ENCODE measurements at regions not wholly inside any gene's neighbourhood (a gene's known extent, or its start where the extent isn't known, plus 50 kb on each side); places are given as distances from the start of the nearest gene placed in this dataset.

DNA sequence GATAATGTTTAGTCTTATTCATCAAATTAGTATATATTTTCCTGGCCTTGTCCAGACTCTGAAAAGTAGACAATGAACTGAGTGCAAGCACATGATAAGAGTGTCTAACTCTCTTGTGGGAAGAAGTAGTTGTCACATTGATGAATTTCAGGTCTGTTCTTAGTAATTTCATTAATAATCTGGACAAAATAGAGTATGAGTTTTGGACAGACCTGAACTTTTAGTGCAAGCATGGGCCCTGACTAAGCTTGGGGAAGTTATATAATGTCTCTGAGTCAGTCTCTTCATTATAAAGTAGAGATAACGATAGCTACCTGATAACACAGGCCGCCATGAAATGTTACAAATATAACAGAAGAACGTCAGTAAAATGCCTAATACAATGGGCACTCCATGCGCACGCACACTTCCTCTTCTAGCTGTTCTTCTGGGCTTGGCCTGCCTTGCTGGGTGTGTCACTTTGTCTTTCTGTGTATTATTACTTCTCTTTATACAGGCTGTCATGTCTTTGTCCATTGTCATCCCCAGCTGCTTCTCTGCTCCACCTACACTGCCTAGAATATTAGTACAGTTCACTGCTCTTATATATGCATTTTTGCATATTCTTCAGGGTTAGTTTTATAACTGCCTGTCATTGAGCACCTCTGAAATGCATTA is 129.1 kb upstream of the HTR2A start:
- H3K4me1 ChIP-seq (ENCODE audit: control insufficient read depth, insufficient read depth, low read length): peaks cover 8% of the 10 kb centered on the region
- H3K9me3 ChIP-seq (ENCODE audit: control insufficient read depth, insufficient read depth, low read length): no peaks in the 10 kb centered on the region
- no peak overlapping the region for H3K27ac ChIP-seq (ENCODE audit: low read depth, low read length)
- H3K36me3 ChIP-seq (ENCODE audit: control insufficient read depth, insufficient read depth, low read length): no peaks in the 10 kb centered on the region
- H3K9ac ChIP-seq (ENCODE audit: low read depth, low read length): no peak overlapping the region
- no peak overlapping the region for H3K4me3 ChIP-seq (ENCODE audit: low read depth, low read length)
- H3K27me3 ChIP-seq (ENCODE audit: control insufficient read depth, insufficient read depth, low read length): no peaks in the 10 kb centered on the region

GRCh38 chr13:47019977-47020376 is 123.1 kb upstream of the HTR2A start:
- no peaks in the 10 kb centered on the region for H3K36me3 ChIP-seq (ENCODE audit: control insufficient read depth, insufficient read depth, low read length)
- H3K27ac ChIP-seq (ENCODE audit: low read depth, low read length): peak overlapping the region; percentile 71
- H3K9ac ChIP-seq (ENCODE audit: low read depth, low read length): no peak overlapping the region
- no peaks in the 10 kb centered on the region for H3K27me3 ChIP-seq (ENCODE audit: control insufficient read depth, insufficient read depth, low read length)
- H3K4me1 ChIP-seq (ENCODE audit: control insufficient read depth, insufficient read depth, low read length): peaks cover 5% of the 10 kb centered on the region; the same call in 1 of the 2 replicates
- H3K4me3 ChIP-seq (ENCODE audit: low read depth, low read length): no peak overlapping the region
- 0 out of 2 replicates have a peak, but pooled peaks cover 5% of the 10 kb centered on the region for H3K9me3 ChIP-seq (ENCODE audit: control insufficient read depth, insufficient read depth, low read length)

DNA sequence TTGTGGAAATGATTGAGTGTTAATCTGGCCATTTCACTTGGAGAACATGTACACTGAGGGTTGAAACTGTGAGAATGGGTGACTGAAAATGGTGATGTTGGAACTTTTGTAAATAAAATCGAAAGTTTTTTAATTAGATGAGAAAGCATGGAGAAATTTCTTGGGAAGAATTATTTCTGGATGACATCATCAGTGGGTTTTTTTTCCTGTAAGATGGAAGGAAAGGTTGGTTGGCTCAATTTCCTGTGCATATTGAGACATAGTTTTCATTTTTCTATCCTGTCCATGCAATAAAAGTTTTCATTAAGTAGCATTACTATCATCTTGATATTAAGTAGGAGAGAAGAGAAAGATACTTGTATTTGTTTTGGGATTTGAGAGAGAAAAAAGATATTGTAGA is 120.6 kb upstream of the HTR2A start:
- Histone ChIP-seq H3K4me3 (ENCODE audit: low read depth, low read length) (no peak overlapping the region), H3K9ac (ENCODE audit: low read depth, low read length) (no peak overlapping the region), H3K27me3 (ENCODE audit: control insufficient read depth, insufficient read depth, low read length) (no peaks in the 10 kb centered on the region), H3K4me1 (ENCODE audit: control insufficient read depth, insufficient read depth, low read length) (peaks cover 5% of the 10 kb centered on the region; the same call in 1 of the 2 replicates), H3K36me3 (ENCODE audit: control insufficient read depth, insufficient read depth, low read length) (no peaks in the 10 kb centered on the region), H3K9me3 (ENCODE audit: control insufficient read depth, insufficient read depth, low read length) (0 out of 2 replicates have a peak, but pooled peaks cover 5% of the 10 kb centered on the region), H3K27ac (ENCODE audit: low read depth, low read length) (no peak overlapping the region)

DNA sequence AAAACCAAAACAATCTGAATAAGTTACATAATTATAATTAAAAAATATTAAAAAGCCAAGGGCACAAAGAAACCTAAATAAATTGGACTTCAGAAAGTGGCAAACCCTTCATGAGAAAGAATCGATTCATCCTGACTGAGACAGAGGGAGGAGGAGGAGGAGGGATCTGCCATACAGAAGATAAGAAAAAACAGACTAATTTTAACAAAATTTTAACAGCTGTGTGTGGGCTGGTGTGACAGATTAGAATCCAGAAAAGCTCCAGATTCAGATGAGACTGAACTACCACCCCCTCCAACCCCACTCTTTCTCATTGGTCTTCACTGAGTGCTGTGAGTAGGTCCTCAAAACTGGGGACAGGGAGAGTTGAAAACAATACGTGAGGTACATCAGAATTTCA is 111.5 kb upstream of the HTR2A start:
- Histone ChIP-seq H3K9me3 (ENCODE audit: control insufficient read depth, insufficient read depth, low read length) (no peaks in the 10 kb centered on the region), H3K9ac (ENCODE audit: low read depth, low read length) (no peak overlapping the region), H3K4me3 (ENCODE audit: low read depth, low read length) (no peak overlapping the region), H3K27me3 (ENCODE audit: control insufficient read depth, insufficient read depth, low read length) (no peaks in the 10 kb centered on the region), H3K27ac (ENCODE audit: low read depth, low read length) (no peak overlapping the region), H3K36me3 (ENCODE audit: control insufficient read depth, insufficient read depth, low read length) (no peaks in the 10 kb centered on the region), H3K4me1 (ENCODE audit: control insufficient read depth, insufficient read depth, low read length) (no peaks in the 10 kb centered on the region)

DNA sequence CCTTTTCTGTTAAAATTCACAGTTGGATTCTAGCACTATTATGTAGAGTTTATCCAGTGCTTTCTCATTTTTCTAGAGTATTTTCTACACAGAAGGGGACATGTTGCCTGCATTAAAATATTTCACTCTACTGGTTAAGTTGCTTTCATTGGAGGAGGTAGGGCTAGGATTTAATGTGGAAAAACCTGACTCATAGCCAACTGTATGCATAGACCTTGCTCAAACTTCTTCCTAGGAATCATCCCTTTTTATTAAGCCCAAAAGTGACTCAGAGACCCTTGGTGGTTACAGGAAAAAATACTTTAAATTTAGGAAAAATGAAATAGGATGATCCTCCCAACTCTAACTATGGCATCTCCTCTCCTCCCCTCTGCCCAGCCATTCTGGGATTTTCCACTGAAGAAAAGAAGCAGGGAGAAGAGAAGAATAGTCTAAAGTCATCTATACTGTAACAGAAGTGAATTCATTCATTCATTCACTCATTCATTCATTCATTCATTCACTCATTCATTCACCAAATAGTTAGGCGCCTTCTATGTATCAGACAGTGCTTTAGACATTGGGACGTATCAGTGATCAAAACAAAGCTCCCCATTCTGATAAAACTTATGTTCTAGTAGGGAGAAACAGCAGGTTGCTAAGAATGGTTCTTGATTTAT is 109.0 kb upstream of the HTR2A start:
- Histone ChIP-seq H3K9me3 (ENCODE audit: control insufficient read depth, insufficient read depth, low read length) (no peaks in the 10 kb centered on the region), H3K36me3 (ENCODE audit: control insufficient read depth, insufficient read depth, low read length) (no peaks in the 10 kb centered on the region), H3K4me1 (ENCODE audit: control insufficient read depth, insufficient read depth, low read length) (no peaks in the 10 kb centered on the region), H3K4me3 (ENCODE audit: low read depth, low read length) (no peak overlapping the region), H3K27ac (ENCODE audit: low read depth, low read length) (no peak overlapping the region), H3K9ac (ENCODE audit: low read depth, low read length) (no peak overlapping the region), H3K27me3 (ENCODE audit: control insufficient read depth, insufficient read depth, low read length) (no peaks in the 10 kb centered on the region)

DNA sequence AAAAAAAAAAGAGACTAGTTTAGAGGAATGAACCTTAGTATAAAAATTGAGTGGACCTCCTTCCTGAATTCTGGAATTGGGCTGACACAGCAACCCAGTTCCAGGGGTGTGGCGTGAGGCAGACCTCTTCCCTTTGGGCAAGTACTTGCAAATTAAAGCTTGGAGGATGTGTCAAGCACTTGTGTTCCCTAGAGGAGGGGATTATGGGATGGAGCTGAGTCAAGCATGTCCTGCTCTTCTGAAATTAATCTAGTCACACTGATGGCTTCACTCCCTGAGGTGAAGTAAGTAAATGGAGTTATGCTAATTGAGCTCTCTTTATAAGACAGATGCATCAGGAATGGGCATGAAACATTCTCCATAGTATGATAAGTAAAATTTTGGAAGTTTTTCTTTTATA is 107.7 kb upstream of the HTR2A start:
- Histone ChIP-seq H3K9ac (ENCODE audit: low read depth, low read length) (no peak overlapping the region), H3K4me3 (ENCODE audit: low read depth, low read length) (no peak overlapping the region), H3K27ac (ENCODE audit: low read depth, low read length) (no peak overlapping the region), H3K36me3 (ENCODE audit: control insufficient read depth, insufficient read depth, low read length) (no peaks in the 10 kb centered on the region), H3K27me3 (ENCODE audit: control insufficient read depth, insufficient read depth, low read length) (no peaks in the 10 kb centered on the region), H3K9me3 (ENCODE audit: control insufficient read depth, insufficient read depth, low read length) (no peaks in the 10 kb centered on the region), H3K4me1 (ENCODE audit: control insufficient read depth, insufficient read depth, low read length) (no peaks in the 10 kb centered on the region)

- Histone ChIP-seq H3K27me3 (ENCODE audit: control insufficient read depth, insufficient read depth, low read length) (no peaks in the 10 kb centered on the region), H3K9me3 (ENCODE audit: control insufficient read depth, insufficient read depth, low read length) (no peaks in the 10 kb centered on the region), H3K27ac (ENCODE audit: low read depth, low read length) (no peak overlapping the region), H3K4me1 (ENCODE audit: control insufficient read depth, insufficient read depth, low read length) (no peaks in the 10 kb centered on the region), H3K4me3 (ENCODE audit: low read depth, low read length) (no peak overlapping the region), H3K9ac (ENCODE audit: low read depth, low read length) (no peak overlapping the region), H3K36me3 (ENCODE audit: control insufficient read depth, insufficient read depth, low read length) (no peaks in the 10 kb centered on the region)
Measured at GRCh38 chr13:47004027-47004426, 107.2 kb upstream of the HTR2A start.

DNA sequence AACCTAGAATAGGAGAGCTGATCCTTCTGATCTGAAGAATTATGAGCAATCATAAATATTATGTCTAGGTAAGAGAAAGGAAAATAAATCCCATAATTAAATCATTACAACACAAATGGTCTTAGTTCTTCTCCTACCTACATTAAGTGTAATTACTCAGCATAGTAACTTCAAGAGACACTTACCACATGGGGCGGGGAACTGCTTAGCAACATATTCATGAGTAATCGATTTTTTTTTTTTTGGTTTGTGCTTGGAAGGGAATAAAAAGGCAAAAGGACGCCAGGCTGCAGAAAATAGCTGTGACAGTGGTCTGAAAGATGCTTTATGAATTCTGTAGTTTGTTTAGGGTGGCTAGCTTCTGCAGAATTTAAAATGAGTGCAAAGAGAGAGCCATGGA is 103.3 kb upstream of the HTR2A start:
- Histone ChIP-seq H3K27ac (ENCODE audit: low read depth, low read length) (no peak overlapping the region), H3K27me3 (ENCODE audit: control insufficient read depth, insufficient read depth, low read length) (no peaks in the 10 kb centered on the region), H3K9ac (ENCODE audit: low read depth, low read length) (no peak overlapping the region), H3K36me3 (ENCODE audit: control insufficient read depth, insufficient read depth, low read length) (no peaks in the 10 kb centered on the region), H3K4me1 (ENCODE audit: control insufficient read depth, insufficient read depth, low read length) (no peaks in the 10 kb centered on the region), H3K9me3 (ENCODE audit: control insufficient read depth, insufficient read depth, low read length) (no peaks in the 10 kb centered on the region), H3K4me3 (ENCODE audit: low read depth, low read length) (no peak overlapping the region)

GRCh38 chr13:46996316-46997030 is 99.6 kb upstream of the HTR2A start:
- no peaks in the 10 kb centered on the region for H3K27me3 ChIP-seq (ENCODE audit: control insufficient read depth, insufficient read depth, low read length)
- H3K4me3 ChIP-seq (ENCODE audit: low read depth, low read length): no peak overlapping the region
- H3K27ac ChIP-seq (ENCODE audit: low read depth, low read length): no peak overlapping the region
- no peak overlapping the region for H3K9ac ChIP-seq (ENCODE audit: low read depth, low read length)
- H3K4me1 ChIP-seq (ENCODE audit: control insufficient read depth, insufficient read depth, low read length): peaks cover 4% of the 10 kb centered on the region; the same call in 1 of the 2 replicates
- H3K9me3 ChIP-seq (ENCODE audit: control insufficient read depth, insufficient read depth, low read length): no peaks in the 10 kb centered on the region
- H3K36me3 ChIP-seq (ENCODE audit: control insufficient read depth, insufficient read depth, low read length): no peaks in the 10 kb centered on the region

DNA sequence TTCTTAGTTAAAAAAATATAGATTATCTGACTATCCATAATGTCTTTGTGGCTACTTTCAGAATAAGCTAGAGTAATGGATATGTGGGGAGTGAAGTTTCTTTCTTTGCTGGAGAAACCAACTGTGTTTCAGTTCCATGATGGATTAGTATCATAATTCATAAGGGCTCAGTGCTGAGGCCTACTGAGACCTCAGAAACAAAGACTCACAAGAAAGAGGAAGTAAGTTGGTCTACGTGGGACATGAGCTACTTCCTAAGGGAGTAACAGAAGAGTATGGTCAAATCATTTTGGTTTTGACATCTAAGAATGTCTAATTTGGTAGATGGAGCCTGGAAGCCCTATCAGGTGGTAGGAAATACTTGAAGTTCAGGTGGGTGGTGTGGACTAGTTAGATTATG is 99.0 kb upstream of the HTR2A start:
- H3K9me3 ChIP-seq (ENCODE audit: control insufficient read depth, insufficient read depth, low read length): no peaks in the 10 kb centered on the region
- H3K27me3 ChIP-seq (ENCODE audit: control insufficient read depth, insufficient read depth, low read length): no peaks in the 10 kb centered on the region

GRCh38 chr13:46994492-46994891 is 97.6 kb upstream of the HTR2A start:
- Histone ChIP-seq H3K9me3 (ENCODE audit: control insufficient read depth, insufficient read depth, low read length) (no peaks in the 10 kb centered on the region), H3K9ac (ENCODE audit: low read depth, low read length) (no peak overlapping the region), H3K4me3 (ENCODE audit: low read depth, low read length) (no peak overlapping the region), H3K27ac (ENCODE audit: low read depth, low read length) (no peak overlapping the region), H3K36me3 (ENCODE audit: control insufficient read depth, insufficient read depth, low read length) (no peaks in the 10 kb centered on the region), H3K27me3 (ENCODE audit: control insufficient read depth, insufficient read depth, low read length) (no peaks in the 10 kb centered on the region), H3K4me1 (ENCODE audit: control insufficient read depth, insufficient read depth, low read length) (peaks cover 4% of the 10 kb centered on the region; the same call in 1 of the 2 replicates)

More for the DNA sequence above, 99.0 kb upstream of the HTR2A start:
- H3K9ac ChIP-seq (ENCODE audit: low read depth, low read length): no peak overlapping the region
- H3K27ac ChIP-seq (ENCODE audit: low read depth, low read length): no peak overlapping the region
- H3K4me1 ChIP-seq (ENCODE audit: control insufficient read depth, insufficient read depth, low read length): peaks cover 4% of the 10 kb centered on the region; the same call in 1 of the 2 replicates
- H3K4me3 ChIP-seq (ENCODE audit: low read depth, low read length): no peak overlapping the region
- H3K36me3 ChIP-seq (ENCODE audit: control insufficient read depth, insufficient read depth, low read length): no peaks in the 10 kb centered on the region
